ENCODE measurements at regions not wholly inside any gene's neighbourhood (a gene's known extent, or its start where the extent isn't known, plus 50 kb on each side); places are given as distances from the start of the nearest gene placed in this dataset.

GRCh38 chr3:23656821-23657220 is 148.9 kb upstream of the UBE2E1 start:
- H3K9me3 Mint-ChIP-seq: no peaks in the 10 kb centered on the region

DNA sequence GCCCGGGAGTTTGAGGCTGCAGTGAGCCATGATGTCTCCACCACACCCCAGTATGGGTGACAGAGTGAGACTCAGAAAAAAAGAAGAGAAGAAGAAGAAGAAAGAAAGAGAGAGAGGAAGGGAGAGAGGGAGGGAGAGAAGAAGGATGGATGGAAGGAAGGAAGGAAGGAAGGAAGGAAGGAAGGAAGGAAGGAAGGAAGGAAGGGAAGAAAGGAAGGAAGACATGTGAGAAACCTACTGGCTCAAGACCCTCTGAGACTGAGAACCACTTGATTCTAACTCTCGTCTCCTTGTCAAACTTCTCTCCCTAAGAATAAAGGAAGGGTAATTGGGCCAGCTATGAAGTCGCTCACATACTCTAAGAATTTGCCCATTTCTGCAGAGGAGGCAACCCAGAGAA is 148.1 kb upstream of the UBE2E1 start:
- DNase-seq: no peak
- H3K27me3 Mint-ChIP-seq: peaks cover 2% of the 10 kb centered on the region
- H3K27ac Mint-ChIP-seq: no peak overlapping the region
- no peak for ATAC-seq
- H3K36me3 Mint-ChIP-seq (ENCODE audit: low read depth): no peaks in the 10 kb centered on the region
- no peak overlapping the region for H3K4me3 Mint-ChIP-seq
- H3K9me3 Mint-ChIP-seq: no peaks in the 10 kb centered on the region
- peaks cover 20% of the 10 kb centered on the region for H3K4me1 Mint-ChIP-seq

More at GRCh38 chr3:23656821-23657220, 148.9 kb upstream of the UBE2E1 start:
- H3K4me3 Mint-ChIP-seq: no peak overlapping the region
- ATAC-seq (no peak), DNase-seq (no peak)
- peaks cover 2% of the 10 kb centered on the region for H3K27me3 Mint-ChIP-seq
- H3K4me1 Mint-ChIP-seq: peaks cover 13% of the 10 kb centered on the region
- no peak overlapping the region for H3K27ac Mint-ChIP-seq
- H3K36me3 Mint-ChIP-seq (ENCODE audit: low read depth): no peaks in the 10 kb centered on the region

GRCh38 chr3:23659274-23659673 is 146.5 kb upstream of the UBE2E1 start:
- Mint-ChIP-seq H3K27ac (no peak overlapping the region), H3K27me3 (peaks cover 2% of the 10 kb centered on the region), H3K4me3 (no peak overlapping the region)

GRCh38 chr3:23659840-23660430 is 145.8 kb upstream of the UBE2E1 start:
- H3K4me1 Mint-ChIP-seq: peaks cover 9% of the 10 kb centered on the region
- no peak for DNase-seq
- H3K4me3 Mint-ChIP-seq: no peak overlapping the region
- H3K36me3 Mint-ChIP-seq (ENCODE audit: low read depth): no peaks in the 10 kb centered on the region
- H3K27ac Mint-ChIP-seq: no peak overlapping the region
- ATAC-seq: no peak
- H3K27me3 Mint-ChIP-seq: peaks cover 2% of the 10 kb centered on the region
- H3K9me3 Mint-ChIP-seq: no peaks in the 10 kb centered on the region

More at GRCh38 chr3:23659274-23659673, 146.5 kb upstream of the UBE2E1 start:
- H3K36me3 Mint-ChIP-seq (ENCODE audit: low read depth): no peaks in the 10 kb centered on the region
- peaks cover 9% of the 10 kb centered on the region for H3K4me1 Mint-ChIP-seq
- no peaks in the 10 kb centered on the region for H3K9me3 Mint-ChIP-seq
- no peak for ATAC-seq
- no peak for DNase-seq

- Mint-ChIP-seq H3K4me3 (no peak overlapping the region), H3K9me3 (no peaks in the 10 kb centered on the region)
These were observed 143.6 kb upstream of the UBE2E1 start for GRCh38 chr3:23662079-23662617.

GRCh38 chr3:23663246-23663645 is 142.5 kb upstream of the UBE2E1 start:
- ATAC-seq (no peak), DNase-seq (no peak)
- Mint-ChIP-seq H3K4me3 (no peak overlapping the region), H3K36me3 (ENCODE audit: low read depth) (no peaks in the 10 kb centered on the region), H3K27me3 (no peaks in the 10 kb centered on the region), H3K4me1 (peaks cover 9% of the 10 kb centered on the region), H3K27ac (no peak overlapping the region), H3K9me3 (no peaks in the 10 kb centered on the region)

More at GRCh38 chr3:23662079-23662617, 143.6 kb upstream of the UBE2E1 start:
- ATAC-seq: no peak
- no peak overlapping the region for H3K27ac Mint-ChIP-seq
- peaks cover 9% of the 10 kb centered on the region for H3K4me1 Mint-ChIP-seq
- H3K36me3 Mint-ChIP-seq (ENCODE audit: low read depth): no peaks in the 10 kb centered on the region
- H3K27me3 Mint-ChIP-seq: peaks cover 2% of the 10 kb centered on the region
- no peak for DNase-seq

DNA sequence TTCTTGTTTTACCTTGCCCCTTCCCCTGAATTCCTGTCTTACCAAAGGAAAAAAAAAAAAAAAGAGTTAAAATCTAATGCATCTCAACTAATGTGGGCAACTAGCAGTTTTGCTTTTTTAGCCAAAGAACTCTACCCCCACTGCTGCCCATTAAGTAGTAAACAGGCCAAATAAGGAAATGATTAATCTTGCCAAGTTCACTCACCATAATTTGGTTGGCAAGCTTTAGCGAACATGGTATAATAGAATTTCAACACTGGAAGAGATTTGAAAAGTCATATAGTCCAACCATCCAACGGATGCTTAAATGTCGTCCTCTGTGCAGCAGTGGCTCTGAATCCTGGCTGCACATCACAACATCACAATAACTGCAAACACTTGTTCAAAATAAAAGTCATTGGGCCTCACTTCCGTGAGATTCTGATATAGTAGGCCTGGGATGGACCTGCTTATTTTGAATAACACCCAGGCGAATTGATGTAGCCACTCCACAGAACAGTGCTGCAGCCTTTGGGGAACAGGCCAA is 142.0 kb upstream of the UBE2E1 start:
- no peak for ATAC-seq

DNA sequence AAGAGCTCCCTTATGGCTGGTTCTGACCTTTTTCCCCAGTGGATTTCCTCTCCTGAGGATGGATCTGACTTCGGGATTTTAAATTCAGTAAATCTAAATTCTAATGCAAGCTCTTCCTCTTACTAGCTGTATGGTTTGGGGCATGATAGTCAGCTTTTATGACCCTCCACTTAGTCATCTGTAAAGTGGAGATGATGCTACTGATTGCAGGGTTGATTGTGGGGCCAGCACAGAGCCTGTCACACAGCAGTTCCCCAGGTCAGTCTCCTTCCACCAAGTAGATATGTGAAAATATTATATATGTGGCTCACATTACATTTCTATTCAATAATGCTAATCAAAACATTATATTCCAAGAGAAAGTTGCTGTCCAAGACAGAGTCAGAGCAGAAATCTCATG is 141.3 kb upstream of the UBE2E1 start:
- ATAC-seq (no peak), DNase-seq (no peak)
- Mint-ChIP-seq H3K4me3 (no peak overlapping the region), H3K27me3 (peaks cover 1% of the 10 kb centered on the region), H3K4me1 (peaks cover 9% of the 10 kb centered on the region), H3K27ac (no peak overlapping the region), H3K36me3 (ENCODE audit: low read depth) (no peaks in the 10 kb centered on the region), H3K9me3 (no peaks in the 10 kb centered on the region)

More for the DNA sequence above, 142.0 kb upstream of the UBE2E1 start:
- H3K4me1 Mint-ChIP-seq: peaks cover 9% of the 10 kb centered on the region
- no peak overlapping the region for H3K27ac Mint-ChIP-seq
- no peak overlapping the region for H3K4me3 Mint-ChIP-seq
- DNase-seq: no peak
- H3K36me3 Mint-ChIP-seq (ENCODE audit: low read depth): no peaks in the 10 kb centered on the region
- H3K27me3 Mint-ChIP-seq: no peaks in the 10 kb centered on the region
- no peaks in the 10 kb centered on the region for H3K9me3 Mint-ChIP-seq

DNA sequence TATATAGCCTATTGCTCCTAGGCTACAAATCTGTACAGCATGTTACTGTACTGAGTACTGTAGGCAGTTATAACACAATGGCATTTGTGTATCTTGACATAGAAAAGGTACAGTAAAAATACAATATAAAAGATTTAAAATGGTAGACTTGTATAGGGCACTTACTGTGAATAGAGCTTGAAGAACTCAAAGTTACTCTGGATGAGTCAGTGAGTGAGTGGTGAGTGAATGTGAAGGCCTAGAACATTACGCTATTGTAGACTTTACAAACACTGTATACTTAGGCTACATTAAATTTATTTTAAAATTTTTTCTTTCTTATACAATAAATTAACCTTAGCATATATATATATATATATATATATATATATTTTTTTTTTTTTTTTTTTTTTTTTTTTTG is 140.0 kb upstream of the UBE2E1 start:
- H3K27ac Mint-ChIP-seq: no peak overlapping the region
- H3K4me1 Mint-ChIP-seq: peaks cover 8% of the 10 kb centered on the region
- ATAC-seq (no peak), DNase-seq (no peak)
- no peaks in the 10 kb centered on the region for H3K36me3 Mint-ChIP-seq (ENCODE audit: low read depth)
- no peaks in the 10 kb centered on the region for H3K9me3 Mint-ChIP-seq
- H3K4me3 Mint-ChIP-seq: no peak overlapping the region
- peaks cover 2% of the 10 kb centered on the region for H3K27me3 Mint-ChIP-seq

DNA sequence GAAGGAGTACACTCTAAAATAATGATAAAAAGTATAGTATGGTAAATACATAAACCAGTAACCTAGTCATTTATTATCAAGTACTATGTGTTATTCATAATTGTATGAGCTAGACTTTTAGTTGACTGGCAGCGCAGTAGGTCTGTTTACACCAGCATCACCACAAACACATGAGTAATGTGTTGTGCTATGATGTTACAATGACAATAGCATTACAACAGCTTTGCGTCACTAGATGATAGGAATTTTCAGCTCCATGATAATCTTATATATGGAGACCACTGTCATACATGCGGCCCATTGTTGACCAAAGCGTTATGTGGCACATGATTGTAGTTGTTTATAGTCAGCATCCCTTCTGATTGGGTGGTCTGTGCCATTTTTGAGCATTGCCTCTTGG is 138.9 kb upstream of the UBE2E1 start:
- DNase-seq (no peak), ATAC-seq (no peak)
- no peak overlapping the region for H3K4me3 Mint-ChIP-seq
- peaks cover 6% of the 10 kb centered on the region for H3K4me1 Mint-ChIP-seq
- H3K36me3 Mint-ChIP-seq (ENCODE audit: low read depth): no peaks in the 10 kb centered on the region
- peaks cover 8% of the 10 kb centered on the region for H3K27me3 Mint-ChIP-seq
- H3K9me3 Mint-ChIP-seq: no peaks in the 10 kb centered on the region
- H3K27ac Mint-ChIP-seq: no peak overlapping the region

DNA sequence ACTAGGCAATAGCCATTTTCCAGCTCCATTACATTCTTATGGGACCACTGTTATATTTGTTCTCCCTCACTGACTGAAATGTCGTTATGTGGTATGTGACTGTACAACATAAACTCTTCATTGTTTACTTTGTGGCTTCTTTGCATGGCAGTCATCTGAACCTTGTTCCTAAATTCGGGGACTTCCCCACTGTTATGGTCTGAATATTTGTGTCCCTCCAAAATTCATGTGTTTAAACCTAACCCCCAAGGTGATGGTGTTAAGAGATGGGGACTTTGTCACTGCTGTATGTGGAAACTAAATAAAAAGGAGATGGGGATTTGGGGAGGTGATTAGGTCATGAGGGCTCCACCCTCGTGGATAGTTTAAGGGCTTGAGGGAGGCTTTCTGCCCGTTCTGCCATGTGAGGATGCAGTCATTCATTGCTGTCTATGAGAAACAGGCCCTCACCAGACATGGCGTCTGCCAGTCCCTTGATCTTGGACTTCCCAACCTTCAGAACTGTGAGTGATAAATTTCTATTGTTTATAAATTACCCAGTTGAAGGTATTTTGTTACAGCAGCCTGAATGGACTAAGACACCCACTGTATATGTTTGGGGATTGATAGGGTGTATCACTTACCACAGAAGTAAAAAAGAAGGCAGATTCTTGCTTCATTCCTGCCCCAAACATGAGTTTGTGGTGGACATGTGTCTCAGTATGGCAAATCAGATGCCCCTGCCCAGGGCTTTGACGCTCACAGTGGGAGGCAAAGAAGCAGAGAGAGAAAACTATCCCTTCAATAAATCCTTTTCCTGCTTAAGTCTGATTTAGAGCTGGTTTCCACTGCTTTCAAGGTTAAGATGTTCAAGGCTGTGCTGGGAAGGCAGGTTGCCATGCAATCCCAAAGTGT is 138.0 kb upstream of the UBE2E1 start:
- H3K36me3 Mint-ChIP-seq (ENCODE audit: low read depth): no peaks in the 10 kb centered on the region
- peaks cover 13% of the 10 kb centered on the region for H3K27me3 Mint-ChIP-seq
- no peak overlapping the region for H3K27ac Mint-ChIP-seq
- ATAC-seq: no peak
- H3K9me3 Mint-ChIP-seq: no peaks in the 10 kb centered on the region
- H3K4me3 Mint-ChIP-seq: no peak overlapping the region
- DNase-seq: no peak
- no peaks in the 10 kb centered on the region for H3K4me1 Mint-ChIP-seq

GRCh38 chr3:23668430-23668904 is 137.3 kb upstream of the UBE2E1 start:
- ATAC-seq (no peak), DNase-seq (no peak)
- H3K4me3 Mint-ChIP-seq: no peak overlapping the region
- H3K4me1 Mint-ChIP-seq: no peaks in the 10 kb centered on the region
- no peak overlapping the region for H3K27ac Mint-ChIP-seq
- H3K9me3 Mint-ChIP-seq: no peaks in the 10 kb centered on the region
- H3K27me3 Mint-ChIP-seq: peaks cover 13% of the 10 kb centered on the region
- no peaks in the 10 kb centered on the region for H3K36me3 Mint-ChIP-seq (ENCODE audit: low read depth)

GRCh38 chr3:23669541-23670255 is 136.1 kb upstream of the UBE2E1 start:
- no peak for ATAC-seq

DNA sequence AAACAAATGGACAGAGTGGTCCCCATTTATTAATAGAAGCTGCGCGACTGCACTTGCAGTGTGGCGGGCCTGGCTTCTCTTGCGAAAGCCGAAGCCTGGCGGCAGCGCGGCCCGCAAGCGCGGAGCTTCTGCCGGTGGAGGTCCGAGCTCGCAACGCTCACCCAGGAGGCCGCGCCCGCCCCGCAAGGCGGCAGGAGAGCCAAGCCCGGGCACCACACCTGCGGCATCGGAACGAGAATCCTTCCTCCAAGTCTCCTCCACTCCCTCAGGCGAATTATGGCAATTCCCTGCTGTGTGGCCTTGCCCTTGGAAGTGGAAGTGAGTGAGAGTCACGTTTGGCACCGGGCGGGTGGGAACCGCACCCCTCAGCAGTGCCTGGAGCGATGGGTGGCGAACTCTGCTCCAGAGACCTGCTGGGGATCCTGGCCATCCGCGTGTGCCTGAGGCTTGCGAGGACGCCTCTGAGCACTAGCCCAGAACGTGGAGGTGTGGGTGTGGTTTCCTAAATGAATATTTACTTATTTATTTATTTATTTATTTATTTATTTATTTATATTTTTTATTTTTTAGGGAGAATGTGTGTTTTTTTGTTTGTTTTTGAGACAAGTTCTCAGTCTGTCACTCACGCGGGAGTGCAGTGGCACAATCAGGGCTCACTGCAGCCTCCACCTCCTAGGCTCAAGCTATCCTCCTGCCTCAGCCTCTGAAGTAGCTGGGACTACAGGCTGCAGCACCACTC is 133.7 kb upstream of the UBE2E1 start:
- Mint-ChIP-seq H3K4me1 (no peaks in the 10 kb centered on the region), H3K36me3 (ENCODE audit: low read depth) (no peaks in the 10 kb centered on the region), H3K9me3 (no peaks in the 10 kb centered on the region)

More at GRCh38 chr3:23669541-23670255, 136.1 kb upstream of the UBE2E1 start:
- Mint-ChIP-seq H3K4me3 (no peak overlapping the region), H3K9me3 (no peaks in the 10 kb centered on the region), H3K4me1 (no peaks in the 10 kb centered on the region), H3K27ac (no peak overlapping the region), H3K36me3 (ENCODE audit: low read depth) (no peaks in the 10 kb centered on the region), H3K27me3 (peaks cover 16% of the 10 kb centered on the region)
- DNase-seq: no peak

More for the DNA sequence above, 133.7 kb upstream of the UBE2E1 start:
- Mint-ChIP-seq H3K27me3 (peaks cover 16% of the 10 kb centered on the region), H3K27ac (no peak overlapping the region), H3K4me3 (no peak overlapping the region)
- ATAC-seq (no peak), DNase-seq (no peak)
